ENCODE measurements at regions not wholly inside any gene's neighbourhood (a gene's known extent, or its start where the extent isn't known, plus 50 kb on each side); places are given as distances from the start of the nearest gene placed in this dataset.

GRCh38 chr1:233791721-233792120, 112.8 kb upstream of the SLC35F3 start:
- Mint-ChIP-seq H3K4me1 (no peaks in the 10 kb centered on the region), H3K27ac (no peak overlapping the region), H3K27me3 (peaks cover 5% of the 10 kb centered on the region), H3K9me3 (peaks cover 6% of the 10 kb centered on the region), H3K36me3 (ENCODE audit: low read depth) (no peaks in the 10 kb centered on the region), H3K4me3 (no peak overlapping the region)
- ChIA-PET CTCF (interaction anchor here (0.8 to 2.3 kb wide), 9 partner anchors 9 to 489 kb away, joined by 3 to 19 read pairs (median 6); no protein-coding TSS in a partner anchor), POLR2A (no interaction called here)
- ATAC-seq (ENCODE audit: low read depth) (no peak), DNase-seq (no peak)
- intact Hi-C loops (cut with micrococcal nuclease), result loop anchor here (1.0 kb wide), 2 partner anchors 350 to 487 kb away; no protein-coding TSS in a partner anchor
- no peak for TF ChIP-seq CTCF (IDR thresholded peaks at IDR 0.05)

DNA sequence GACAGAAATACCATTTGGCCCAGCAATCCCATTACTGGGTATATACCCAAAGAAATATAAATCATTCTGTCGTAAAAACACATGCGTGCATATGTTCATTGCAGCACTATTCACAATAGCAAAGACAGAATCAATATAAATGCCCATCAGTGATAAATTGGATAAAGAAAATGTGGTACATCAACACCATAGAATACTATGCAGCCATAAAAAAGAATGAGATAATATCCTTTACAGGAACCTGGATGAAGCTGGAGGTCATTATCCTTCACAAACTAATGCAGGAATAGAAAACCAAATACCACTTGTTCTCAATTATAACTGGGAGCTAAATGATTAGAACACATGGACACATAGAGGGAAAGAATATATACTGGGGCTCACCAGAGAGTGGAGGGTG, 109.6 kb upstream of the SLC35F3 start:
- DNase-seq (no peak), ATAC-seq (ENCODE audit: low read depth) (no peak)
- Mint-ChIP-seq H3K4me1 (no peaks in the 10 kb centered on the region), H3K27ac (no peak overlapping the region), H3K27me3 (peaks cover 5% of the 10 kb centered on the region), H3K36me3 (ENCODE audit: low read depth) (no peaks in the 10 kb centered on the region), H3K9me3 (peaks cover 12% of the 10 kb centered on the region), H3K4me3 (no peak overlapping the region)
- intact Hi-C loops (cut with micrococcal nuclease), result no loop called here
- TF ChIP-seq CTCF (IDR thresholded peaks at IDR 0.05), result no peak
- POLR2A ChIA-PET, result no interaction called here
- CTCF ChIA-PET, result interaction anchor here (1.5 kb wide), 1 partner anchor 493 kb away, joined by 5 read pairs; no protein-coding TSS in a partner anchor

DNA sequence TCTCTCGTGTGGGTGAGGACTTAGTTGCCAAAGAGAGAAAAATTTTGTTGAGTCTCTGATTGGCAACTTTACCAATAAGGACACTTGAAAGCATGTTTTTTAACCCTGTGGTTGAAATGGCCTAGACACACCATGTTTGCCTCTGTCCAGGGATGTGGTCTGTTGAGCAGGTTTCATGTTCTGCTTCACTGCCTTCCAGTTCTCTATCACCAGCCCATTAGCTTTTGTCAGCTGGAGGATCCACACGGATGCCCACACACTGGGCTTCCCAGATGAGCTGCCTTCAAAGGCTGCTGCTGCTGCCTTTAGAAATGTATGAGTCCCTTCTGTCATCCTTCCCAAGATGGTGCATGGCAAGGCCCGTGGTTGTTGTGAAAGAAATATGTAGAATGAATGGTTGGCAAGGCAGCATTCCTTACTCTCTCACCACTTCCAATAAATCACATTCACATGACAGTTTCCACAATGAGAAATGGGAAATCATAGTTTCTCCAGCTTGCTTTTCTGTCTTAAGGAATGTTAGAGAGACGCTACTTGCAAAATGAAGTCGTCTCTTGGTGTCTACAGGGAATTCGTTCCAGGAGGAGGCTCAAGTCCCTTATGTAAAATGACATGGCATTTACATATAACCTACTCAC, 108.2 kb upstream of the SLC35F3 start:
- ATAC-seq (ENCODE audit: low read depth) (no peak), DNase-seq (no peak)
- peaks cover 5% of the 10 kb centered on the region for H3K27me3 Mint-ChIP-seq
- no peaks in the 10 kb centered on the region for H3K4me1 Mint-ChIP-seq
- no peaks in the 10 kb centered on the region for H3K36me3 Mint-ChIP-seq (ENCODE audit: low read depth)
- ChIA-PET CTCF (interaction anchor here (1.5 kb wide), 1 partner anchor 495 kb away, joined by 5 read pairs; no protein-coding TSS in a partner anchor), POLR2A (no interaction called here)
- no peak for TF ChIP-seq CTCF (IDR thresholded peaks at IDR 0.05)
- intact Hi-C loops (cut with micrococcal nuclease), result no loop called here
- no peak overlapping the region for H3K4me3 Mint-ChIP-seq
- peaks cover 12% of the 10 kb centered on the region for H3K9me3 Mint-ChIP-seq
- H3K27ac Mint-ChIP-seq, result no peak overlapping the region

- no peak for ATAC-seq (ENCODE audit: low read depth)
- Mint-ChIP-seq H3K36me3 (ENCODE audit: low read depth) (no peaks in the 10 kb centered on the region), H3K4me3 (no peak overlapping the region), H3K9me3 (peaks cover 9% of the 10 kb centered on the region), H3K4me1 (no peaks in the 10 kb centered on the region), H3K27ac (no peak overlapping the region), H3K27me3 (no peaks in the 10 kb centered on the region)
- TF ChIP-seq CTCF (IDR thresholded peaks at IDR 0.05), result no peak
- ChIA-PET CTCF (no interaction called here), POLR2A (no interaction called here)
- intact Hi-C loops (cut with micrococcal nuclease), result no loop called here
- DNase-seq, result no peak
These were observed 101.9 kb upstream of the SLC35F3 start for GRCh38 chr1:233802611-233803010.

- ATAC-seq (ENCODE audit: low read depth) (no peak), DNase-seq (no peak)
- H3K36me3 Mint-ChIP-seq (ENCODE audit: low read depth), result no peaks in the 10 kb centered on the region
- H3K27ac Mint-ChIP-seq, result no peak overlapping the region
- intact Hi-C loops (cut with micrococcal nuclease), result no loop called here
- no peak overlapping the region for H3K4me3 Mint-ChIP-seq
- ChIA-PET CTCF (no interaction called here), POLR2A (no interaction called here)
- H3K27me3 Mint-ChIP-seq, result no peaks in the 10 kb centered on the region
- peaks cover 3% of the 10 kb centered on the region for H3K9me3 Mint-ChIP-seq
- H3K4me1 Mint-ChIP-seq, result no peaks in the 10 kb centered on the region
- no peak for TF ChIP-seq CTCF (IDR thresholded peaks at IDR 0.05)
These were observed 98.7 kb upstream of the SLC35F3 start for GRCh38 chr1:233805786-233806185.

Measured in activated B cell treated with CpG ODN at 0.5 μM for 24 hours (primary cell).